ENCODE measurements at regions not wholly inside any gene's neighbourhood (a gene's known extent, or its start where the extent isn't known, plus 50 kb on each side); places are given as distances from the start of the nearest gene placed in this dataset.

DNA sequence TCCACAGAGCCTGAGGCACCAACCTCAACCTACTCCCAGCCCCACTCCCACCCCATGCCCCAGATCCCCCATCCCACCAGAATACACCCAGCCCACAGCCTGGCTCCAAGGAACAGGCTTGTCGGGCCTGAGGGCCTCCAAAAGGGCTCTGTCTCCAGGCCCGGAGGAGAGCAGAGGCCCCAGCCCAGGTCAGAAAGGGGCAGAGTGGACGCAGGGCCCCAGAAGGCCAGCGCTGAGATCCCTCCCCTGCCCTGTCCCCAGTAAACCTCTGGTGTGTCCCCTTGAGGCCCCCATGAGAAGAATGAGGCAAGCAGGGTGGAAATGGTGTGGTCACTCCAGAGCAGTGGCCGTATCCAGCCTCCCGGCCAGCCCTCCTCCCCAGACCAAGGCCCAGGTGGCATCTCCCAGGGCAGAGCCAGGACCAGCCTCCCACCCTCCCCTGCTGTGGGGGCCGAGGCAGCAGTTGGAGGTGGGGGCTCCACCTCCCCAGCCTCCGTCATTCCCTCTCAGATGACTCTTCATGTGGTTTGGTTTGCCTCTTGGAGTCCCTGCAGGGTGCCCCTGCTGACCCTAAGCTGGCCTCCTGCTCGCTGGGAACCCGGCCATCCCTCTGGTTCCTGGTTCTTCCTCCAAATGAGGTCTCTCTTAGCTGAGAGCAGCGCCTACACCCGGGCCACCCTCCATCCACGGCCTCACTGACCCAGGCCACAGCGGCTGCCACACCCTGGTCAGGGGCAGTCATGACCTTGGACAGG, 195.0 kb downstream of the IGLL1 start:
- no peak overlapping the region for H2BK5ac ChIP-seq (ENCODE audit: low read depth, low read length, poor library complexity, severe bottlenecking)
- no peak overlapping the region for H3K4me3 ChIP-seq (ENCODE audit: insufficient read depth, low read depth, low read length)
- H3K9ac ChIP-seq (ENCODE audit: low read depth, low read length): no peak overlapping the region
- H4K91ac ChIP-seq (ENCODE audit: insufficient read depth, low read depth, low read length): no peak overlapping the region
- in situ Hi-C loops (cut with MboI; ENCODE audit: low sequenced_read_pairs): no loop called here
- ATAC-seq (ENCODE audit: low read depth): no peak
- no peak overlapping the region for H3K56ac ChIP-seq (ENCODE audit: extremely low read depth, insufficient read depth, low read length)
- no peaks in the 10 kb centered on the region for H3K9me1 ChIP-seq (ENCODE audit: insufficient read depth, low read length)
- H3K4me1 ChIP-seq (ENCODE audit: control insufficient read depth, insufficient read depth, low read length): no peaks in the 10 kb centered on the region
- H3K18ac ChIP-seq (ENCODE audit: low read depth, low read length): no peak overlapping the region
- H3K9me3 ChIP-seq (ENCODE audit: control insufficient read depth, insufficient read depth, low read length): no peaks in the 10 kb centered on the region
- intact Hi-C loops (cut with micrococcal nuclease): no loop called here
- no peak for DNase-seq
- H2AFZ ChIP-seq (replicated peaks; ENCODE audit: low read length, poor library complexity): no peak overlapping the region
- TF ChIP-seq CHD1 (IDR thresholded peaks at IDR 0.05; ENCODE audit: low read depth, low read length) (no peak), MXI1 (IDR thresholded peaks at IDR 0.05; ENCODE audit: borderline replicate concordance, low read depth, low read length) (no peak), NFE2L2 (IDR thresholded peaks at IDR 0.05; ENCODE audit: low read depth, low read length) (no peak)
- TF ChIP-seq, protein P1, sequence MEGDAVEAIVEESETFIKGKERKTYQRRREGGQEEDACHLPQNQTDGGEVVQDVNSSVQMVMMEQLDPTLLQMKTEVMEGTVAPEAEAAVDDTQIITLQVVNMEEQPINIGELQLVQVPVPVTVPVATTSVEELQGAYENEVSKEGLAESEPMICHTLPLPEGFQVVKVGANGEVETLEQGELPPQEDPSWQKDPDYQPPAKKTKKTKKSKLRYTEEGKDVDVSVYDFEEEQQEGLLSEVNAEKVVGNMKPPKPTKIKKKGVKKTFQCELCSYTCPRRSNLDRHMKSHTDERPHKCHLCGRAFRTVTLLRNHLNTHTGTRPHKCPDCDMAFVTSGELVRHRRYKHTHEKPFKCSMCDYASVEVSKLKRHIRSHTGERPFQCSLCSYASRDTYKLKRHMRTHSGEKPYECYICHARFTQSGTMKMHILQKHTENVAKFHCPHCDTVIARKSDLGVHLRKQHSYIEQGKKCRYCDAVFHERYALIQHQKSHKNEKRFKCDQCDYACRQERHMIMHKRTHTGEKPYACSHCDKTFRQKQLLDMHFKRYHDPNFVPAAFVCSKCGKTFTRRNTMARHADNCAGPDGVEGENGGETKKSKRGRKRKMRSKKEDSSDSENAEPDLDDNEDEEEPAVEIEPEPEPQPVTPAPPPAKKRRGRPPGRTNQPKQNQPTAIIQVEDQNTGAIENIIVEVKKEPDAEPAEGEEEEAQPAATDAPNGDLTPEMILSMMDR (conservative IDR thresholded peaks at IDR 0.05; ENCODE audit: low read depth, low read length): no peak
- TF ChIP-seq, protein P2, sequence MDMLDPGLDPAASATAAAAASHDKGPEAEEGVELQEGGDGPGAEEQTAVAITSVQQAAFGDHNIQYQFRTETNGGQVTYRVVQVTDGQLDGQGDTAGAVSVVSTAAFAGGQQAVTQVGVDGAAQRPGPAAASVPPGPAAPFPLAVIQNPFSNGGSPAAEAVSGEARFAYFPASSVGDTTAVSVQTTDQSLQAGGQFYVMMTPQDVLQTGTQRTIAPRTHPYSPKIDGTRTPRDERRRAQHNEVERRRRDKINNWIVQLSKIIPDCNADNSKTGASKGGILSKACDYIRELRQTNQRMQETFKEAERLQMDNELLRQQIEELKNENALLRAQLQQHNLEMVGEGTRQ (IDR thresholded peaks at IDR 0.05; ENCODE audit: low read depth, low read length): no peak
- TF ChIP-seq, protein P3, sequence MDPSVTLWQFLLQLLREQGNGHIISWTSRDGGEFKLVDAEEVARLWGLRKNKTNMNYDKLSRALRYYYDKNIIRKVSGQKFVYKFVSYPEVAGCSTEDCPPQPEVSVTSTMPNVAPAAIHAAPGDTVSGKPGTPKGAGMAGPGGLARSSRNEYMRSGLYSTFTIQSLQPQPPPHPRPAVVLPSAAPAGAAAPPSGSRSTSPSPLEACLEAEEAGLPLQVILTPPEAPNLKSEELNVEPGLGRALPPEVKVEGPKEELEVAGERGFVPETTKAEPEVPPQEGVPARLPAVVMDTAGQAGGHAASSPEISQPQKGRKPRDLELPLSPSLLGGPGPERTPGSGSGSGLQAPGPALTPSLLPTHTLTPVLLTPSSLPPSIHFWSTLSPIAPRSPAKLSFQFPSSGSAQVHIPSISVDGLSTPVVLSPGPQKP (IDR thresholded peaks at IDR 0.05; ENCODE audit: borderline replicate concordance, low read depth, low read length): no peak
- no peak overlapping the region for H4K8ac ChIP-seq (ENCODE audit: low read depth in 2 of 2, low read length in 2 of 2)
- H2BK120ac ChIP-seq (ENCODE audit: low read depth, low read length): no peak overlapping the region
- H3K23ac ChIP-seq (ENCODE audit: low read depth, low read length): no peak overlapping the region
- ChIA-PET CTCF (interaction anchor here (0.6 to 1.3 kb wide), 14 partner anchors 12 to 502 kb away, joined by 3 to 13 read pairs (median 4); no protein-coding TSS in a partner anchor), POLR2A (ENCODE audit: unreplicated experiment) (no interaction called here)
- H2BK15ac ChIP-seq (ENCODE audit: low read depth, low read length): no peak overlapping the region
- H4K20me1 ChIP-seq (ENCODE audit: insufficient read depth, low read length): no peaks in the 10 kb centered on the region
- H3K79me1 ChIP-seq (ENCODE audit: low read depth in 1 of 2, low read length in 2 of 2): no peaks in the 10 kb centered on the region
- dilution Hi-C loops (cut with HindIII; ENCODE audit: low sequenced_read_pairs, unreplicated experiment): no loop called here
- peaks cover 3% of the 10 kb centered on the region; the same call in 1 of the 2 replicates for H3K27me3 ChIP-seq (ENCODE audit: control insufficient read depth, insufficient read depth, low read length)
- no peak overlapping the region for H3K14ac ChIP-seq (replicated peaks; ENCODE audit: low read depth, low read length)
- no peak overlapping the region for H3K4me2 ChIP-seq (ENCODE audit: low read depth, low read length)
- no peaks in the 10 kb centered on the region for H3K36me3 ChIP-seq (ENCODE audit: control insufficient read depth, insufficient read depth, low read length)
- H2BK20ac ChIP-seq (ENCODE audit: low read depth, low read length): no peak overlapping the region
- no TSS peak for BruUV-seq (replicated peaks)
- H3K4ac ChIP-seq (ENCODE audit: low read depth, low read length): no peak overlapping the region
- H2AK9ac ChIP-seq (replicated peaks; ENCODE audit: low read depth, low read length, poor library complexity): no peak overlapping the region
- 100% methylated on average over 1 of the region's 14 CpGs; no CpG with 5 or more reads in 1 of the 2 experiments for WGBS, 2 experiments (ENCODE audit: extremely low coverage in 2 of 2, insufficient read length in 1 of 2)
- H4K5ac ChIP-seq (ENCODE audit: low read depth, low read length): no peak overlapping the region
- H3K27ac ChIP-seq (ENCODE audit: insufficient read depth, low read length): no peak overlapping the region
- no peak overlapping the region for H2AK5ac ChIP-seq (ENCODE audit: low read depth, low read length)

All from IMR-90 (cell line).